ENCODE measurements at regions not wholly inside any gene's neighbourhood (a gene's known extent, or its start where the extent isn't known, plus 50 kb on each side); places are given as distances from the start of the nearest gene placed in this dataset.

- no peak overlapping the region for H3K4me3 ChIP-seq
- H3K27me3 ChIP-seq = no peaks in the 10 kb centered on the region
- no peak overlapping the region for H3K9ac ChIP-seq
- no peaks in the 10 kb centered on the region for H3K36me3 ChIP-seq
- H3K4me1 Mint-ChIP-seq = peaks cover 20% of the 10 kb centered on the region
- no peak for TF ChIP-seq EZH2 (IDR thresholded peaks at IDR 0.05)
- TF ChIP-seq EZH2phosphoT487 (IDR thresholded peaks at IDR 0.05) = no peak
- TF ChIP-seq CTCF (IDR thresholded peaks at IDR 0.05) = no peak
- H3K27me3 Mint-ChIP-seq (ENCODE audit: insufficient read depth, low read depth) = peaks cover 2% of the 10 kb centered on the region
- H3K4me3 Mint-ChIP-seq = no peak overlapping the region
- no peaks in the 10 kb centered on the region for H3K4me1 ChIP-seq
- no peaks in the 10 kb centered on the region for H3K79me2 ChIP-seq (ENCODE audit: low read depth)
- no peaks in the 10 kb centered on the region for H4K20me1 ChIP-seq (ENCODE audit: low read depth)
- H2AFZ ChIP-seq (replicated peaks) = no peak overlapping the region
- no peak overlapping the region for H3K27ac Mint-ChIP-seq
- H3K9me3 ChIP-seq (ENCODE audit: low read depth) = no peaks in the 10 kb centered on the region
- H3K36me3 Mint-ChIP-seq = no peaks in the 10 kb centered on the region
- no peak overlapping the region for H3K27ac ChIP-seq
- peaks cover 13% of the 10 kb centered on the region for H3K9me3 Mint-ChIP-seq
- DNase-seq (ENCODE audit: low spot score) = no peak
- no peak overlapping the region for H3K4me2 ChIP-seq
- no peaks in the 10 kb centered on the region for H3F3A ChIP-seq (ENCODE audit: low read depth)
Measured at GRCh38 chr5:2249442-2249841, 366.7 kb upstream of the IRX4 start.

DNA sequence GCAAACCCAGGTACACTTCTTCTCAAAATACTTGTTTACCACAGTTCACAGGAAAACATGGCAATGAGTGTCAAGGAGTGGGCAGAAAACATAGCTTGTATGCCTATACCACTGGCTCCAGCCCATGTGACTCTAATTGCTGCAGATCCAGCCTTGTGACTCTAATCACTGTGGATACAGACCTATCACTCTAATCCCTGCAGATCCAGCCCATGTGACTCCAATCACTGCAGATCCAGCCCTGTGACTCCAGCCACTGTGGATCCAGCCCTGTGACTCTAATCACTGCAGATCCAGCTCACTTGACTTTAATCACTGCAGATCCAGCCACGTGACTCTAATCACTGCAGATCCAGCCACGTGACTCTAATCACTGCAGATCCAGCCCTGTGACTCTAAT, 366.3 kb upstream of the IRX4 start:
- no peak for DNase-seq (ENCODE audit: low spot score)
- TF ChIP-seq EZH2phosphoT487 (IDR thresholded peaks at IDR 0.05) (no peak), EZH2 (IDR thresholded peaks at IDR 0.05) (no peak), CTCF (IDR thresholded peaks at IDR 0.05) (no peak)
- H3K9ac ChIP-seq = no peak overlapping the region
- no peaks in the 10 kb centered on the region for H3K9me3 ChIP-seq (ENCODE audit: low read depth)
- peaks cover 13% of the 10 kb centered on the region for H3K9me3 Mint-ChIP-seq
- H3K4me1 Mint-ChIP-seq = peaks cover 17% of the 10 kb centered on the region
- no peaks in the 10 kb centered on the region for H3K4me1 ChIP-seq
- no peaks in the 10 kb centered on the region for H4K20me1 ChIP-seq (ENCODE audit: low read depth)
- no peaks in the 10 kb centered on the region for H3K27me3 ChIP-seq
- H2AFZ ChIP-seq (replicated peaks) = no peak overlapping the region
- H3K27ac Mint-ChIP-seq = peak overlapping the region; percentile 43
- no peaks in the 10 kb centered on the region for H3K36me3 Mint-ChIP-seq
- H3K36me3 ChIP-seq = no peaks in the 10 kb centered on the region
- no peak overlapping the region for H3K27ac ChIP-seq
- H3F3A ChIP-seq (ENCODE audit: low read depth) = no peaks in the 10 kb centered on the region
- no peak overlapping the region for H3K4me2 ChIP-seq
- no peaks in the 10 kb centered on the region for H3K79me2 ChIP-seq (ENCODE audit: low read depth)
- no peak overlapping the region for H3K4me3 Mint-ChIP-seq
- no peak overlapping the region for H3K4me3 ChIP-seq
- peaks cover 2% of the 10 kb centered on the region for H3K27me3 Mint-ChIP-seq (ENCODE audit: insufficient read depth, low read depth)

DNA sequence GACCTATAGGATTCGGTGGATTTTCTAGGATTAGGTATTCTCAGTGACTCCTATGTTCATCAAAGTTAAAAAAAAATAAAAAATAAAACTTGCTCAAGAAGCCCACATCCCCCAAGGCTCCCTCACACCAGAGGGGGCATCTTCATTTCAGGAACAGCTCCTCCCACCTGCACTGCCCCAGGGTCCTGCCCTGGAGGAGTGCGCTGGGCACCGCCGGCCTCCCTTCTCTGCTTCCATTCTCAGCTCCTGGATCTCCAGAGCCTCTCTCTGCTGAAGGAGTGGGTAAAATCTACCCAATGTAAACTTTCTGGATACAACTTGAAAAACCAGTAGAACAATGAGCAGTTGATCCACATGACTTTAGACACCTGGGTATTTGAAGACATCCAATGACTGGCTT, 359.8 kb upstream of the IRX4 start:
- Histone ChIP-seq H3K4me2 (no peak overlapping the region), H2AFZ (replicated peaks) (no peak overlapping the region), H3K9ac (no peak overlapping the region), H3K79me2 (ENCODE audit: low read depth) (no peaks in the 10 kb centered on the region), H3F3A (ENCODE audit: low read depth) (no peaks in the 10 kb centered on the region), H3K36me3 (no peaks in the 10 kb centered on the region), H3K27ac (no peak overlapping the region), H4K20me1 (ENCODE audit: low read depth) (no peaks in the 10 kb centered on the region), H3K4me1 (no peaks in the 10 kb centered on the region), H3K4me3 (no peak overlapping the region), H3K9me3 (ENCODE audit: low read depth) (no peaks in the 10 kb centered on the region), H3K27me3 (no peaks in the 10 kb centered on the region)
- Mint-ChIP-seq H3K9me3 (peaks cover 5% of the 10 kb centered on the region), H3K36me3 (no peaks in the 10 kb centered on the region), H3K27me3 (ENCODE audit: insufficient read depth, low read depth) (peaks cover 3% of the 10 kb centered on the region), H3K4me1 (no peaks in the 10 kb centered on the region), H3K4me3 (no peak overlapping the region), H3K27ac (no peak overlapping the region)
- no peak for TF ChIP-seq EZH2phosphoT487 (IDR thresholded peaks at IDR 0.05)
- no peak for TF ChIP-seq CTCF (IDR thresholded peaks at IDR 0.05)
- no peak for TF ChIP-seq EZH2 (IDR thresholded peaks at IDR 0.05)
- DNase-seq (ENCODE audit: low spot score) = no peak

GRCh38 chr5:2241842-2242241, 359.1 kb upstream of the IRX4 start:
- no peaks in the 10 kb centered on the region for H3K36me3 Mint-ChIP-seq

More at GRCh38 chr5:2241842-2242241, 359.1 kb upstream of the IRX4 start:
- Histone ChIP-seq H3K9me3 (ENCODE audit: low read depth) (no peaks in the 10 kb centered on the region), H3K27me3 (no peaks in the 10 kb centered on the region), H3K27ac (no peak overlapping the region), H3K4me2 (no peak overlapping the region), H3K4me1 (no peaks in the 10 kb centered on the region), H3K9ac (no peak overlapping the region), H3K79me2 (ENCODE audit: low read depth) (no peaks in the 10 kb centered on the region), H4K20me1 (ENCODE audit: low read depth) (no peaks in the 10 kb centered on the region), H3K4me3 (no peak overlapping the region), H3K36me3 (no peaks in the 10 kb centered on the region), H2AFZ (replicated peaks) (no peak overlapping the region), H3F3A (ENCODE audit: low read depth) (no peaks in the 10 kb centered on the region)
- peaks cover 3% of the 10 kb centered on the region for H3K27me3 Mint-ChIP-seq (ENCODE audit: insufficient read depth, low read depth)
- H3K4me3 Mint-ChIP-seq = no peak overlapping the region
- no peak for DNase-seq (ENCODE audit: low spot score)
- TF ChIP-seq EZH2 (IDR thresholded peaks at IDR 0.05) = no peak
- TF ChIP-seq CTCF (IDR thresholded peaks at IDR 0.05) = no peak
- TF ChIP-seq EZH2phosphoT487 (IDR thresholded peaks at IDR 0.05) = no peak
- no peaks in the 10 kb centered on the region for H3K4me1 Mint-ChIP-seq
- H3K27ac Mint-ChIP-seq = no peak overlapping the region
- peaks cover 4% of the 10 kb centered on the region for H3K9me3 Mint-ChIP-seq

All from neural progenitor cell (in vitro differentiated cells).